DMS114 treated with DMSO at 0.1 percent for 48 hours (cell line): ENCODE measurements at regions not wholly inside any gene's neighbourhood (a gene's known extent, or its start where the extent isn't known, plus 50 kb on each side); places are given as distances from the start of the nearest gene placed in this dataset.
"Not testable (repeated sequence)": the region's sequence is repeated elsewhere in the genome, so short reads cannot be mapped to it uniquely, and the experiment has no call there.

Experiments
- DNase-seq: peaks from one replicate; lab custom pipeline; 2025; ENCODE audit not compliant: unreplicated experiment; lab: John Stamatoyannopoulos, UW

- no peak for DNase-seq
These were observed 1212.5 kb downstream of the GALC start for GRCh38 chr14:86780461-86780860.

GRCh38 chr14:86779416-86779815, 1213.6 kb downstream of the GALC start:
- no peak for DNase-seq

GRCh38 chr14:86777963-86778602, 1214.9 kb downstream of the GALC start:
- no peak for DNase-seq

- DNase-seq, result not testable (repeated sequence)
These were observed 1217.1 kb downstream of the GALC start for GRCh38 chr14:86775896-86776295.

GRCh38 chr14:86774916-86775315, 1218.1 kb downstream of the GALC start:
- no peak for DNase-seq

GRCh38 chr14:86772075-86772474, 1220.9 kb downstream of the GALC start:
- DNase-seq, result no peak

GRCh38 chr14:86770186-86770585, 1222.8 kb downstream of the GALC start:
- no peak for DNase-seq

GRCh38 chr14:86766469-86766868, 1226.5 kb downstream of the GALC start:
- DNase-seq, result no peak

GRCh38 chr14:86761611-86762010, 1231.4 kb downstream of the GALC start:
- DNase-seq, result no peak

GRCh38 chr14:86756521-86757190, 1226.7 kb downstream of the FLRT2 start:
- DNase-seq, result no peak

- not testable (repeated sequence) for DNase-seq
These were observed 1220.5 kb downstream of the FLRT2 start for GRCh38 chr14:86750488-86750887.

GRCh38 chr14:86739761-86740160, 1209.8 kb downstream of the FLRT2 start:
- no peak for DNase-seq

- DNase-seq, result not testable (repeated sequence)
These were observed 1201.5 kb downstream of the FLRT2 start for GRCh38 chr14:86731427-86731826.

GRCh38 chr14:86723254-86723624, 1193.3 kb downstream of the FLRT2 start:
- DNase-seq, result no peak

- DNase-seq, result no peak
These were observed 1192.8 kb downstream of the FLRT2 start for GRCh38 chr14:86722612-86723253.

GRCh38 chr14:86714575-86714974, 1184.6 kb downstream of the FLRT2 start:
- no peak for DNase-seq

- no peak for DNase-seq
These were observed 1184.2 kb downstream of the FLRT2 start for GRCh38 chr14:86714153-86714552.

GRCh38 chr14:86712727-86713126, 1182.8 kb downstream of the FLRT2 start:
- DNase-seq, result no peak

GRCh38 chr14:86712176-86712575, 1182.2 kb downstream of the FLRT2 start:
- DNase-seq, result no peak

GRCh38 chr14:86708846-86709339, 1178.9 kb downstream of the FLRT2 start:
- no peak for DNase-seq

GRCh38 chr14:86707071-86707470, 1177.1 kb downstream of the FLRT2 start:
- no peak for DNase-seq

- no peak for DNase-seq
These were observed 1153.6 kb downstream of the FLRT2 start for GRCh38 chr14:86683561-86683960.
